GM12875 (cell line): ENCODE measurements at regions not wholly inside any gene's neighbourhood (a gene's known extent, or its start where the extent isn't known, plus 50 kb on each side); places are given as distances from the start of the nearest gene placed in this dataset.

ENCODE experiments used
- H3K4me3 ChIP-seq: one replicate; pipeline ENCODE4 v1.5.1; 2011; ENCODE audit warnings: low read depth, low read length, control low read depth
- CTCF ChIP-seq: IDR thresholded peaks from 2 replicates; pipeline ENCODE4 v1.5.1; 2011; ENCODE audit warnings: low read depth, mild to moderate bottlenecking, control low read depth, inconsistent platforms, low read length, moderate library complexity, borderline replicate concordance; ENCODE audit not compliant: insufficient read depth

GRCh38 chr3:162525066-162525742 lies 1028.6 kb downstream of the OTOL1 start:
- H3K4me3 ChIP-seq: no peak overlapping the region

GRCh38 chr3:162525771-162526170 lies 1029.2 kb downstream of the OTOL1 start:
- H3K4me3 ChIP-seq: no peak overlapping the region
- TF ChIP-seq CTCF: no peak

More at GRCh38 chr3:162525066-162525742, 1028.6 kb downstream of the OTOL1 start:
- TF ChIP-seq CTCF: no peak

GRCh38 chr3:162534431-162534830 lies 1037.8 kb downstream of the OTOL1 start:
- no peak for TF ChIP-seq CTCF
- no peak overlapping the region for H3K4me3 ChIP-seq

GRCh38 chr3:162538491-162538890 lies 1041.9 kb downstream of the OTOL1 start:
- no peak overlapping the region for H3K4me3 ChIP-seq
- TF ChIP-seq CTCF: no peak

GRCh38 chr3:162538906-162539305 lies 1042.3 kb downstream of the OTOL1 start:
- no peak overlapping the region for H3K4me3 ChIP-seq
- TF ChIP-seq CTCF: no peak

- TF ChIP-seq CTCF: no peak
- no peak overlapping the region for H3K4me3 ChIP-seq
Measured at GRCh38 chr3:162540421-162540820, 1043.8 kb downstream of the OTOL1 start.

- TF ChIP-seq CTCF: no peak
- no peak overlapping the region for H3K4me3 ChIP-seq
Measured at GRCh38 chr3:162541923-162542322, 1045.3 kb downstream of the OTOL1 start.
